Ishikawa (cell line): ENCODE measurements at regions not wholly inside any gene's neighbourhood (a gene's known extent, or its start where the extent isn't known, plus 50 kb on each side); places are given as distances from the start of the nearest gene placed in this dataset.

Source experiments
- CEBPB ChIP-seq: IDR thresholded peaks from 2 replicates; pipeline ENCODE4 v1.6.1; 2012
- CREB1 ChIP-seq: IDR thresholded peaks from 2 replicates; pipeline ENCODE4 v1.6.1; 2012; ENCODE audit warnings: low read depth
- EGR1 ChIP-seq: IDR thresholded peaks from 2 replicates; pipeline ENCODE4 v1.6.1; 2012
- EP300 ChIP-seq: IDR thresholded peaks from 2 replicates; pipeline ENCODE4 v1.6.1; 2012; ENCODE audit warnings: borderline replicate concordance
- FOXM1 ChIP-seq: IDR thresholded peaks from 2 replicates; pipeline ENCODE4 v1.6.1; 2012; ENCODE audit warnings: low read depth, borderline replicate concordance
- NFIC ChIP-seq: IDR thresholded peaks from 2 replicates; pipeline ENCODE4 v1.6.1; 2012
- RAD21 ChIP-seq: IDR thresholded peaks from 2 replicates; pipeline ENCODE4 v1.6.1; 2012; ENCODE audit warnings: low read depth
- TAF1 ChIP-seq: IDR thresholded peaks from 2 replicates; pipeline ENCODE4 v1.6.1; 2012; ENCODE audit warnings: low read depth, mild to moderate bottlenecking
- TCF12 ChIP-seq: IDR thresholded peaks from 2 replicates; pipeline ENCODE4 v1.6.1; 2012; ENCODE audit warnings: low read depth
- TEAD4 ChIP-seq: IDR thresholded peaks from 2 replicates; pipeline ENCODE4 v1.6.1; 2012
- YY1 ChIP-seq: IDR thresholded peaks from 2 replicates; pipeline ENCODE4 v1.6.1; 2012; ENCODE audit warnings: low read depth
- ZBTB7A ChIP-seq: IDR thresholded peaks from 2 replicates; pipeline ENCODE4 v1.6.1; 2012; ENCODE audit warnings: low read depth
- TF ChIP-seq, protein P1 (sequence below): IDR thresholded peaks from 2 replicates; pipeline ENCODE4 v1.6.1; 2012
- TF ChIP-seq, protein P2 (sequence below): IDR thresholded peaks from 2 replicates; pipeline ENCODE4 v1.6.1; 2012
- TF ChIP-seq, protein P3 (sequence below): IDR thresholded peaks from 2 replicates; pipeline ENCODE4 v1.6.1; 2012; ENCODE audit warnings: low read depth, mild to moderate bottlenecking

DNA sequence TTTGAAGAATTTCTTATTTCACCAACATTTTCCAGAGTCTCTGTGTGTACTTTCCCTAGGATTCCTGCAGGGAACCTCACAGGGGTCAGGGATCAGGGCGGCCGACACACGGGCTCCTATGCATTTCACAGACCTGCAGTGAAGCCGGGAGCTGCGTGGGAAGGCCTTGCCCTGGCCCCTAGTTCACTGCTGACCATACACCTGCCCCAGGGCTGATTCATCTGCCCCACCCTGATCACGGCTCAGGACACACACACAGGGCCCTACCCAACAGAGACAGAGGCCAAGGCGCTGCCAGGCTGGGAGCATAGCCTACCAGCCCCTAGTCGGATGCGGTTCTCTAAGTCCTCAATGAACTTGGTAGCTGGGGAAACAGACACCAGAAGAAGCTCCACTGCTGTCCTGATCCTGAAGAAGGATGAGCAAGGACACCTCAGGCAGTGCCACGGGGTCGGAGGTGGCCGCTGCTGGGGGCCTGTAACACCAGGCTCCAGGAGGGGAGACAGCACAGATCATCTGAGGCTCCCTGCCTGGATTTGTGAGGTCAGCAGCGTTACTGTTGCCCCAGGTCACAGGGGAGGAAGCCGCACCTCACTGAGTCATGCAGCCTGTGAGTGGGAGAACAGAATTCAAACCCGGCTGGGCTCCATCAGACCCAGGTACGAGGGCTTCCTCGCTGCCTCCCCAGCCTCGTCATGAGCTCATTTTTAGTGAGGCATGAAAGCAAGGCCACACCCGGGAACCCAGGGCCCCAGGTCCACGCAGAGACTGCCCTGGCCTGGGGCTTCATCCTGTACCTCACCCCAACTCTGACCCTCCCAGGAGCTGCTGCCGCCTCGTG is 278.8 kb upstream of the PPP2R2D start:
- TF ChIP-seq CEBPB (no peak), TCF12 (no peak), NFIC (no peak), RAD21 (no peak), TEAD4 (no peak), EP300 (no peak), YY1 (no peak), FOXM1 (no peak), TAF1 (no peak), EGR1 (no peak), ZBTB7A (no peak), CREB1 (no peak)
- TF ChIP-seq, protein P1, sequence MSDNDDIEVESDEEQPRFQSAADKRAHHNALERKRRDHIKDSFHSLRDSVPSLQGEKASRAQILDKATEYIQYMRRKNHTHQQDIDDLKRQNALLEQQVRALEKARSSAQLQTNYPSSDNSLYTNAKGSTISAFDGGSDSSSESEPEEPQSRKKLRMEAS, result no peak
- TF ChIP-seq, protein P2, sequence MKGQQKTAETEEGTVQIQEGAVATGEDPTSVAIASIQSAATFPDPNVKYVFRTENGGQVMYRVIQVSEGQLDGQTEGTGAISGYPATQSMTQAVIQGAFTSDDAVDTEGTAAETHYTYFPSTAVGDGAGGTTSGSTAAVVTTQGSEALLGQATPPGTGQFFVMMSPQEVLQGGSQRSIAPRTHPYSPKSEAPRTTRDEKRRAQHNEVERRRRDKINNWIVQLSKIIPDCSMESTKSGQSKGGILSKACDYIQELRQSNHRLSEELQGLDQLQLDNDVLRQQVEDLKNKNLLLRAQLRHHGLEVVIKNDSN, result no peak
- TF ChIP-seq, protein P3, sequence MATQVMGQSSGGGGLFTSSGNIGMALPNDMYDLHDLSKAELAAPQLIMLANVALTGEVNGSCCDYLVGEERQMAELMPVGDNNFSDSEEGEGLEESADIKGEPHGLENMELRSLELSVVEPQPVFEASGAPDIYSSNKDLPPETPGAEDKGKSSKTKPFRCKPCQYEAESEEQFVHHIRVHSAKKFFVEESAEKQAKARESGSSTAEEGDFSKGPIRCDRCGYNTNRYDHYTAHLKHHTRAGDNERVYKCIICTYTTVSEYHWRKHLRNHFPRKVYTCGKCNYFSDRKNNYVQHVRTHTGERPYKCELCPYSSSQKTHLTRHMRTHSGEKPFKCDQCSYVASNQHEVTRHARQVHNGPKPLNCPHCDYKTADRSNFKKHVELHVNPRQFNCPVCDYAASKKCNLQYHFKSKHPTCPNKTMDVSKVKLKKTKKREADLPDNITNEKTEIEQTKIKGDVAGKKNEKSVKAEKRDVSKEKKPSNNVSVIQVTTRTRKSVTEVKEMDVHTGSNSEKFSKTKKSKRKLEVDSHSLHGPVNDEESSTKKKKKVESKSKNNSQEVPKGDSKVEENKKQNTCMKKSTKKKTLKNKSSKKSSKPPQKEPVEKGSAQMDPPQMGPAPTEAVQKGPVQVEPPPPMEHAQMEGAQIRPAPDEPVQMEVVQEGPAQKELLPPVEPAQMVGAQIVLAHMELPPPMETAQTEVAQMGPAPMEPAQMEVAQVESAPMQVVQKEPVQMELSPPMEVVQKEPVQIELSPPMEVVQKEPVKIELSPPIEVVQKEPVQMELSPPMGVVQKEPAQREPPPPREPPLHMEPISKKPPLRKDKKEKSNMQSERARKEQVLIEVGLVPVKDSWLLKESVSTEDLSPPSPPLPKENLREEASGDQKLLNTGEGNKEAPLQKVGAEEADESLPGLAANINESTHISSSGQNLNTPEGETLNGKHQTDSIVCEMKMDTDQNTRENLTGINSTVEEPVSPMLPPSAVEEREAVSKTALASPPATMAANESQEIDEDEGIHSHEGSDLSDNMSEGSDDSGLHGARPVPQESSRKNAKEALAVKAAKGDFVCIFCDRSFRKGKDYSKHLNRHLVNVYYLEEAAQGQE, result no peak

DNA sequence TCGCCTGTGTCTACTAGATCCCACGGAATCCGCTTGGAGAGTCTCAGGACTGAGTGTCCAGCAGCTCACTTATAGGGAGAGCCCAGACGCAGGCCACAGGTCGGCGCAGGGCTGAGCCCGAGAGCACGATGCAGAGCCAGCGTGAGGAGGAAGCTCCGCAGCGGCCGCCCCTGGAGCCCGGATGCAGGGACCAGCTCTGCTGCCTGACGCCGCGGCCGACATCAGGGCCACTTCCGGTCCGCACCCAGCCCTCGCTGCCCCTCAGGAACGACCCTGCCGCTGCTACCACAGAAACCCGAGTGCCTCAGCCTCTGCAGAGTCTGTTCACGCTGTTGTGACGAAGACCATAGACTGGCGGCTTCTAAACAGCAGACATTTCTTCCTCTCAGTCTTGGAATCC is 275.8 kb upstream of the PPP2R2D start:
- TF ChIP-seq TCF12 (no peak), NFIC (no peak), CEBPB (no peak), TAF1 (no peak), CREB1 (no peak), FOXM1 (no peak), ZBTB7A (no peak), YY1 (no peak), RAD21 (no peak), EP300 (no peak), TEAD4 (no peak), EGR1 (no peak)
- TF ChIP-seq, protein P3, result no peak
- TF ChIP-seq, protein P2, result no peak
- TF ChIP-seq, protein P1, result no peak

DNA sequence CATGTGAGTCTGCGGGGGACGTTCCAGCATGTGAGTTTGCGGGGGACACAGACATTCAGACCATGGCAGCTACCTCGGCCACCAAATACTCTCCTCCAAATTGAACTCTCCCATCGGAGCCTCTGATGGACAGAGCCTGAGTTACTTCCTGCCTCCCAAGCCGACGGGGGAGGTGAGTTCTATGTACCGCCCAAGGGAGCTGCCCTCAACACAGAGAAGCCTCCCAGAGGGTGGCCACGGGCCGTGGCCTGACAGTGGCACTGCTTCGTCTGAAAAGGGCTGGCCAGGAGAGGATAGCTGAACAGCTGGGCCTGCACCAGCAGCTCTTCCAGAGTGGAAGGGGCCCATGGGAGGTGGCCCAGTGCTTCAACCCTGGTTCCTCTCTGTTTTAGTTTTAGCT is 274.5 kb upstream of the PPP2R2D start:
- TF ChIP-seq RAD21, result no peak
- TF ChIP-seq FOXM1, result no peak
- TF ChIP-seq CREB1, result no peak
- TF ChIP-seq TCF12, result no peak
- no peak for TF ChIP-seq YY1
- TF ChIP-seq NFIC, result no peak
- TF ChIP-seq CEBPB, result no peak
- TF ChIP-seq TAF1, result no peak
- TF ChIP-seq TEAD4, result no peak
- TF ChIP-seq, protein P1, result no peak
- TF ChIP-seq EGR1, result no peak
- no peak for TF ChIP-seq EP300
- TF ChIP-seq ZBTB7A, result no peak
- TF ChIP-seq, protein P2, result no peak
- TF ChIP-seq, protein P3, result no peak
